Activated naive CD4-positive, alpha-beta T cell treated with anti-CD3 and anti-CD28 coated beads, Interleukin-2, amount 50 U/mL, for 24 hours (primary cell): ENCODE measurements at regions not wholly inside any gene's neighbourhood (a gene's known extent, or its start where the extent isn't known, plus 50 kb on each side); places are given as distances from the start of the nearest gene placed in this dataset.

Source experiments
- H3K27ac Mint-ChIP-seq: one replicate; pipeline ENCODE4 v1.8.0; 2021; ENCODE audit warnings: mild to moderate bottlenecking, mixed read lengths
- H3K27me3 Mint-ChIP-seq: one replicate; pipeline ENCODE4 v1.8.0; 2021; ENCODE audit warnings: mixed read lengths
- H3K36me3 Mint-ChIP-seq: one replicate; pipeline ENCODE4 v1.8.0; 2021; ENCODE audit warnings: mixed read lengths
- H3K4me1 Mint-ChIP-seq: one replicate; pipeline ENCODE4 v1.8.0; 2021; ENCODE audit warnings: mixed read lengths
- H3K4me3 Mint-ChIP-seq: one replicate; pipeline ENCODE4 v1.8.0; 2021; ENCODE audit warnings: mild to moderate bottlenecking, mixed read lengths
- H3K9me3 Mint-ChIP-seq: one replicate; pipeline ENCODE4 v1.8.0; 2021; ENCODE audit warnings: mixed read lengths

DNA sequence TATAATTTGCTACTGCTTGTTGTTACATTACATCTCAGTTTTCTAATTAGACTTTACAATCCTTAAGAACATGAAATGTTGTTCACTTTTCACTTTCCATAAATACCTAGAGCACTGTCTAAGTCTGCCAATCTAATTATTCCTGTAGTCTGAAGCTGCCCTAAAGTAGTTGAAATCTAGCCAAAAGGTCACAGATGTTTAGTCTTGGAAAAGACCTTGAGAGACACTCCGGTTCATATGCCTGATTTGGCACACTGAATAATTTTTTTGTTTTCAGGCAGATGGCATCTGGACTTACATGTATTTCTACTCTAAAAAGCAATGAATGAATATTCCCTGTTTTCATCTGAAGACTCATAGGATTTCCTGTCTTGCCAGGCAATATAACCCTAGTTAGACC is 359.1 kb downstream of the ANKRD7 start:
- no peaks in the 10 kb centered on the region for H3K27me3 Mint-ChIP-seq
- H3K4me3 Mint-ChIP-seq = no peak overlapping the region
- no peak overlapping the region for H3K27ac Mint-ChIP-seq
- H3K4me1 Mint-ChIP-seq = no peaks in the 10 kb centered on the region
- H3K9me3 Mint-ChIP-seq = no peaks in the 10 kb centered on the region
- H3K36me3 Mint-ChIP-seq = no peaks in the 10 kb centered on the region

GRCh38 chr7:118586248-118586647 is 361.7 kb downstream of the ANKRD7 start:
- no peaks in the 10 kb centered on the region for H3K4me1 Mint-ChIP-seq
- H3K4me3 Mint-ChIP-seq = no peak overlapping the region
- H3K9me3 Mint-ChIP-seq = peaks cover 11% of the 10 kb centered on the region
- no peaks in the 10 kb centered on the region for H3K27me3 Mint-ChIP-seq
- no peak overlapping the region for H3K27ac Mint-ChIP-seq
- no peaks in the 10 kb centered on the region for H3K36me3 Mint-ChIP-seq

DNA sequence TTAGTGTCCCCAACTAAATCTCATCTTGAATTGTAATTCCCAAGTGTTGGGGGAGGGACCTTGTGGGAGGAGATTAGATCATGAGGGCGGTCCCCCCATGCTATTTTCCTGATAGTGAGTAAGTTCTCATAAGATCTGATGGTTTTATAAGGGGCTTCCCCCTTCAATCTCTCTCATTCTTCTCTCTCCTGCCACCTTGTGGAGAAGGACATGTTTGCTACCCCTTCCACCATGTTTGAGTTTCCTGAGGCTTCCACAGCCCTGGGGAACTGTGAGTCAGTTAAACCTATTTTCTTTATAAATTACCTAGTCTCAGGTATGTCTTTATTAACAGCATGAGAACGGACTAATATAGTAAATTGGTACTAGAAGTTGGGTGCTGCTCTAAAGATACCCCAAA is 365.6 kb downstream of the ANKRD7 start:
- Mint-ChIP-seq H3K27me3 (no peaks in the 10 kb centered on the region), H3K9me3 (peaks cover 16% of the 10 kb centered on the region), H3K4me3 (no peak overlapping the region), H3K27ac (no peak overlapping the region), H3K36me3 (no peaks in the 10 kb centered on the region), H3K4me1 (no peaks in the 10 kb centered on the region)

GRCh38 chr7:118602090-118602489 is 377.6 kb downstream of the ANKRD7 start:
- Mint-ChIP-seq H3K27me3 (no peaks in the 10 kb centered on the region), H3K4me3 (no peak overlapping the region), H3K36me3 (no peaks in the 10 kb centered on the region), H3K27ac (no peak overlapping the region), H3K4me1 (no peaks in the 10 kb centered on the region), H3K9me3 (peaks cover 4% of the 10 kb centered on the region)

- Mint-ChIP-seq H3K9me3 (no peaks in the 10 kb centered on the region), H3K27me3 (no peaks in the 10 kb centered on the region), H3K36me3 (no peaks in the 10 kb centered on the region), H3K4me3 (no peak overlapping the region), H3K27ac (no peak overlapping the region), H3K4me1 (no peaks in the 10 kb centered on the region)
Measured at GRCh38 chr7:118606602-118607001, 382.1 kb downstream of the ANKRD7 start.

DNA sequence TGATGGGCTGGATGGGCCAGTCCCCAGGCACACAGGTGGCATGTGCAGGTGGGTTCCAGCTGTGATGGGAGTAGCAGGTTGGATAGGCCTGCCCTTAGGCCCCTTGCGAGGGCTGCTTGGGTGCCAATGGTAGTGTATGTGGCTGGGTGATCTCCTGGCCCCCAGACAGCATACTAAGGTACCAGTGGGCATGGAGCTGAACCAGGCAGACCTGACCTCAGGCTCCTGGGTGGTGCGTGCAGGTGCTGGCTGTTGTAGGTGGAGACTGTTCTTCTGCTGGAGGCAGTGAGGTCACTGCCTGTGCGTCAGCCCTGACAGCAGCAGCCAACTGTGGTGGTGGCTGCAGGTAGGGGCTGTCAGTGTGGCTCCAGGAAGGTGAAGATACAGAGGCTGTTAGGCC is 384.7 kb downstream of the ANKRD7 start:
- Mint-ChIP-seq H3K36me3 (no peaks in the 10 kb centered on the region), H3K4me3 (no peak overlapping the region), H3K4me1 (no peaks in the 10 kb centered on the region), H3K9me3 (no peaks in the 10 kb centered on the region), H3K27ac (no peak overlapping the region), H3K27me3 (no peaks in the 10 kb centered on the region)

DNA sequence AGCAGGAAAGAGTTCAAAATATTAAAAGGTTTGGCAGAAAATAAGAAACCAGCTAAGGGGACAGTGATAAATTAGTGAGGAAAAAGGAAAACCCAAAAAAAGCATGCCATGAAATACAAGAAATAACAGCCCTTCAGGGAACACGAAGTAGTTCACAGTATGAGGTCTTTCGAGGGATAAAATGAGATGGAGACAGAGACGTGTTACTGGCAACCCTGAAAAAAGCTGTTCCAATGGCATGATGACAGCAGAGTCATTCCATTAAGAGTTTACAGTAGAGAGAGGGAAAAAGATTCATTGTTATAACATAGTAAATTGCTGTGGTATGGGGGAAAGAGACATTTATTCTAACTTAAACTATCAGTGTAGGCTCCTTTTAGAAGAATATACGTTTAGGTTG is 391.2 kb downstream of the ANKRD7 start:
- no peaks in the 10 kb centered on the region for H3K4me1 Mint-ChIP-seq
- peaks cover 12% of the 10 kb centered on the region for H3K9me3 Mint-ChIP-seq
- H3K27ac Mint-ChIP-seq = no peak overlapping the region
- no peaks in the 10 kb centered on the region for H3K27me3 Mint-ChIP-seq
- no peak overlapping the region for H3K4me3 Mint-ChIP-seq
- H3K36me3 Mint-ChIP-seq = no peaks in the 10 kb centered on the region

DNA sequence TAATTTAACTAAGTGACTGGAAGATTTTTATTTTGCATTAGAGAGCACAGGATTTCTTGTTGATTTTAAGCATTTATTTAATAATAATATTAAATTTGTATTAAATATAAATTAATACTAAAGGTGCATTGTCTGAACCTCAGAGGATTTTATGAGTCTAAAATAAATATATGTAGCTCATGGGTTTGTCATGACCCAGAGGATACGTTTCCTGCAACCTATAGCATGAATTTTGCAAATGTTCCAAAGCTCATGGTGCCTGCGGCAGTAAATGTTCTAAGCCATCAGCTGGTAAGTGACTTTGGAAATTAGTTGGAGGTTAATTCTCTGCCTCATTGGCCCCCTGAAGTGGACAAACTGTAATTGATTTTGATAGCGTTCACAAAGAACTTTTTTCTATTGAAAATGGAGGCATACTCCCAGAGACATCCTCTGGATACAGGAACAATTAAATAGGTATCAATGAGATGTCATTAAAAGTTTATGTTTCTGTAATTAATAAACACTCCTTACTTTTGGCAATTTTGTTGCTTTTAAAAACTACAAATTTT is 397.4 kb downstream of the ANKRD7 start:
- Mint-ChIP-seq H3K36me3 (no peaks in the 10 kb centered on the region), H3K4me3 (no peak overlapping the region), H3K9me3 (peaks cover 4% of the 10 kb centered on the region), H3K27me3 (no peaks in the 10 kb centered on the region), H3K27ac (no peak overlapping the region), H3K4me1 (no peaks in the 10 kb centered on the region)

GRCh38 chr7:118626739-118627138 is 402.2 kb downstream of the ANKRD7 start:
- Mint-ChIP-seq H3K4me3 (no peak overlapping the region), H3K4me1 (no peaks in the 10 kb centered on the region), H3K27ac (no peak overlapping the region), H3K27me3 (no peaks in the 10 kb centered on the region), H3K9me3 (peaks cover under 1% of the 10 kb centered on the region), H3K36me3 (no peaks in the 10 kb centered on the region)

GRCh38 chr7:118627467-118627866 is 403.0 kb downstream of the ANKRD7 start:
- Mint-ChIP-seq H3K27me3 (no peaks in the 10 kb centered on the region), H3K4me1 (no peaks in the 10 kb centered on the region)

GRCh38 chr7:118629898-118630438 is 405.5 kb downstream of the ANKRD7 start:
- Mint-ChIP-seq H3K4me1 (no peaks in the 10 kb centered on the region), H3K27me3 (no peaks in the 10 kb centered on the region), H3K36me3 (no peaks in the 10 kb centered on the region), H3K4me3 (no peak overlapping the region), H3K27ac (no peak overlapping the region), H3K9me3 (peaks cover 8% of the 10 kb centered on the region)

More at GRCh38 chr7:118627467-118627866, 403.0 kb downstream of the ANKRD7 start:
- Mint-ChIP-seq H3K9me3 (peaks cover 8% of the 10 kb centered on the region), H3K4me3 (no peak overlapping the region), H3K27ac (no peak overlapping the region), H3K36me3 (no peaks in the 10 kb centered on the region)

- no peak overlapping the region for H3K4me3 Mint-ChIP-seq
- H3K9me3 Mint-ChIP-seq = peaks cover 4% of the 10 kb centered on the region
- no peaks in the 10 kb centered on the region for H3K36me3 Mint-ChIP-seq
- no peaks in the 10 kb centered on the region for H3K4me1 Mint-ChIP-seq
- no peaks in the 10 kb centered on the region for H3K27me3 Mint-ChIP-seq
- H3K27ac Mint-ChIP-seq = no peak overlapping the region
Measured at GRCh38 chr7:118642396-118642795, 417.9 kb downstream of the ANKRD7 start.

- no peaks in the 10 kb centered on the region for H3K36me3 Mint-ChIP-seq
- H3K27me3 Mint-ChIP-seq = no peaks in the 10 kb centered on the region
- H3K27ac Mint-ChIP-seq = no peak overlapping the region
- peaks cover 4% of the 10 kb centered on the region for H3K9me3 Mint-ChIP-seq
- H3K4me1 Mint-ChIP-seq = no peaks in the 10 kb centered on the region
- no peak overlapping the region for H3K4me3 Mint-ChIP-seq
Measured at GRCh38 chr7:118644346-118644745, 419.8 kb downstream of the ANKRD7 start.

- Mint-ChIP-seq H3K4me1 (no peaks in the 10 kb centered on the region), H3K36me3 (no peaks in the 10 kb centered on the region)
Measured at GRCh38 chr7:118648002-118648401, 423.5 kb downstream of the ANKRD7 start.

GRCh38 chr7:118657391-118658005 is 433.0 kb downstream of the ANKRD7 start:
- H3K27ac Mint-ChIP-seq = no peak overlapping the region
- peaks cover 10% of the 10 kb centered on the region for H3K9me3 Mint-ChIP-seq
- H3K4me3 Mint-ChIP-seq = no peak overlapping the region
- no peaks in the 10 kb centered on the region for H3K4me1 Mint-ChIP-seq
- no peaks in the 10 kb centered on the region for H3K36me3 Mint-ChIP-seq
- no peaks in the 10 kb centered on the region for H3K27me3 Mint-ChIP-seq

More at GRCh38 chr7:118648002-118648401, 423.5 kb downstream of the ANKRD7 start:
- no peaks in the 10 kb centered on the region for H3K27me3 Mint-ChIP-seq
- no peak overlapping the region for H3K4me3 Mint-ChIP-seq
- H3K27ac Mint-ChIP-seq = no peak overlapping the region
- H3K9me3 Mint-ChIP-seq = peaks cover 4% of the 10 kb centered on the region

DNA sequence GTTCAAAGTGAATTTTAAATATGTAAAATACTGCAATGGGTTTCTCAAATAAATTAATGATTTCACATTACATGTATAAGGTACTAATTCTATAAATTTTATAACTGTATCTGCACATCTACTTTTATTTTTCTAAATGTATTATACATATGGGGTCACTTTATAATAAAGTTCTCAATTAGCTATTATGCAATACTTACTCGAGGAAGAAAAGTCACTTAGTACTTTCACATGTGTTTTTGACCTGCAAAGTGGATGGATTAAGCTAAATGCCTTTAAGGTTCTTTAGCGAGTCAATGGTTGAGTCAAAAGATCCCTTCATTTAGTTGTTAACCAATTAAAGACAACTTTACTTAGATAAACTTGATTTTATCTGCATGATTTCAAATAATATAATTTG is 437.8 kb downstream of the ANKRD7 start:
- Mint-ChIP-seq H3K27ac (no peak overlapping the region), H3K36me3 (no peaks in the 10 kb centered on the region), H3K4me1 (no peaks in the 10 kb centered on the region), H3K9me3 (peaks cover 6% of the 10 kb centered on the region), H3K4me3 (no peak overlapping the region), H3K27me3 (no peaks in the 10 kb centered on the region)

DNA sequence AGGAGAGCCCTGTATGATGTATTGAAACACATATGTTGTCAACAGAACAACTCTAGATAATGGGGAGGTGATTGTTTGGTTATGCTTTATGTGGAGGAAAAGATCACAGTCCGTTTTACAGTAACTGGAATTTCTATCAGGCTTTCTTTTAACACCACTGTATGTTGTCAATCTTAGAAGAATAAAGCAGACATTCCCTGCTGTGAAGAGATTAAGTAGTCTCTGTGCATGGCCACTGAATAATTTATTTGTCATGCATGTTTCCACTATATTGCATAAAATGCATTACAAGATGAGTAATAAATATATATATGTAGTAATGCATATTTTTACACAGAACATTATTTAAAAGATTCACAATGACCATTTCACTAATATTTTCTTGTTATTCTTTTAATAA is 440.0 kb downstream of the ANKRD7 start:
- Mint-ChIP-seq H3K27ac (no peak overlapping the region), H3K27me3 (no peaks in the 10 kb centered on the region), H3K4me3 (no peak overlapping the region), H3K9me3 (peaks cover 6% of the 10 kb centered on the region), H3K36me3 (no peaks in the 10 kb centered on the region), H3K4me1 (no peaks in the 10 kb centered on the region)
